Activated CD4-positive, alpha-beta memory T cell treated with anti-CD3 and anti-CD28 coated beads, Interleukin-2, amount 10 ng/mL, durations not matched to agents 7 days and 5 days (primary cell): ENCODE measurements at regions not wholly inside any gene's neighbourhood (a gene's known extent, or its start where the extent isn't known, plus 50 kb on each side); places are given as distances from the start of the nearest gene placed in this dataset.

ENCODE experiments used
- CTCF ChIA-PET: fragments of 350-600 bp; sonication (Branson Sonifier 250); formaldehyde crosslinking; loops from one replicate; lab custom pipeline; 2021; ENCODE audit warnings: antibody characterized with exemption, inconsistent platforms; lab: Charles Lee
- POLR2A ChIA-PET: fragments of 350-600 bp; sonication (Branson Sonifier 250); formaldehyde crosslinking; loops from one replicate; lab custom pipeline; 2021; ENCODE audit warnings: antibody characterized with exemption; lab: Charles Lee
- DNase-seq: peaks from one replicate; pipeline ENCODE4 v3.0.0-alpha.2; 2020
- H3K27ac Mint-ChIP-seq: one replicate; pipeline ENCODE4 v1.8.0; 2021; ENCODE audit warnings: mild to moderate bottlenecking, mixed read lengths
- H3K27me3 Mint-ChIP-seq: one replicate; pipeline ENCODE4 v1.8.0; 2021; ENCODE audit warnings: mixed read lengths
- H3K36me3 Mint-ChIP-seq: one replicate; pipeline ENCODE4 v1.8.0; 2021; ENCODE audit warnings: low read depth, mixed read lengths
- H3K4me1 Mint-ChIP-seq: one replicate; pipeline ENCODE4 v1.8.0; 2021; ENCODE audit warnings: mixed read lengths
- H3K4me3 Mint-ChIP-seq: one replicate; pipeline ENCODE4 v1.8.0; 2021; ENCODE audit warnings: mild to moderate bottlenecking, mixed read lengths
- H3K9me3 Mint-ChIP-seq: one replicate; pipeline ENCODE4 v1.8.0; 2021; ENCODE audit warnings: mixed read lengths

DNA sequence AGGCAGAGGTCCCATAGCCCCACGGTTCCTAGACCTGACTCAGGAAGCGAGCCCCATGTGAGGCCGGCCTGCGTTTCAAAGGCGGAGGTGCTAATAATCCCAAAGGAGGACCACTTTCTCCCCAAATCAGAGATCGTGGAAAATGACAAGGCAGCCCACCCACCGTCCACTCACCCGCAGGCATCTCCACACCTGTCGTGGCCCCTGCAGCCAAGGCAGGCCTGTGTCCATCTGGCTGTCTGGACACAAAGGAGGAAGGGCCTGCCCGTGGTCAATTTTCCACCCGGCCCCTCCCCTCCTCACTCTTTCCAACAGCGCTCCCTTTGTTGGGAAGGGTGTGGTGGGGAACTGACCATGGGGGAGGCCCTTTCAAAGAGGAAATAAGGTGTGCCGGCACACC lies 125.3 kb upstream of the TMEM132D start:
- no peak overlapping the region for H3K27ac Mint-ChIP-seq
- CTCF ChIA-PET, result no interaction called here
- H3K9me3 Mint-ChIP-seq, result no peaks in the 10 kb centered on the region
- no peak for DNase-seq
- H3K27me3 Mint-ChIP-seq, result no peaks in the 10 kb centered on the region
- H3K4me3 Mint-ChIP-seq, result no peak overlapping the region
- no peaks in the 10 kb centered on the region for H3K36me3 Mint-ChIP-seq
- no peaks in the 10 kb centered on the region for H3K4me1 Mint-ChIP-seq
- POLR2A ChIA-PET, result no interaction called here

DNA sequence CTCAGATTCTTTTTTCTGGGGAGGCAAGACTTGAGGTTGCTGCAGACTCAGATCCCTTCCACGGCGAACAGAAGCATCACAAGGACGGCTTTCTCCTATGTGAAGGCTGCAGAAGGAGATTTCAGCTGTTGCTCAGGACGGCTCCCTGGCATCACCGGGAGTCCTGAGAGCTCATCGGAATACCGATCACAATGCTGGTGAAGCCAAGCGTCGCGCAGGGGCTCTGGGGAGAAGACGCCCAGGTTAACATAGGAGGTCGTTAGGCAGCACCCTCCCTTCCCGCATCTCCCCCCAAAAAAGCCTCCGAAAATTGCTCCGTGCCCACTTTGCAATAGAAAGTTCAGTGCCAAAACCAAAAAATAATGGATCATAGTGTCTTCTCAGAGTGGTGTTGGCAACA lies 127.2 kb upstream of the TMEM132D start:
- ChIA-PET POLR2A (no interaction called here), CTCF (interaction anchor here (1.6 to 1.7 kb wide), 2 partner anchors 11 to 17 kb away, joined by 4 to 6 read pairs; no protein-coding TSS in a partner anchor)
- no peaks in the 10 kb centered on the region for H3K4me1 Mint-ChIP-seq
- no peaks in the 10 kb centered on the region for H3K27me3 Mint-ChIP-seq
- no peaks in the 10 kb centered on the region for H3K9me3 Mint-ChIP-seq
- no peak overlapping the region for H3K4me3 Mint-ChIP-seq
- no peaks in the 10 kb centered on the region for H3K36me3 Mint-ChIP-seq
- DNase-seq, result no peak
- no peak overlapping the region for H3K27ac Mint-ChIP-seq

DNA sequence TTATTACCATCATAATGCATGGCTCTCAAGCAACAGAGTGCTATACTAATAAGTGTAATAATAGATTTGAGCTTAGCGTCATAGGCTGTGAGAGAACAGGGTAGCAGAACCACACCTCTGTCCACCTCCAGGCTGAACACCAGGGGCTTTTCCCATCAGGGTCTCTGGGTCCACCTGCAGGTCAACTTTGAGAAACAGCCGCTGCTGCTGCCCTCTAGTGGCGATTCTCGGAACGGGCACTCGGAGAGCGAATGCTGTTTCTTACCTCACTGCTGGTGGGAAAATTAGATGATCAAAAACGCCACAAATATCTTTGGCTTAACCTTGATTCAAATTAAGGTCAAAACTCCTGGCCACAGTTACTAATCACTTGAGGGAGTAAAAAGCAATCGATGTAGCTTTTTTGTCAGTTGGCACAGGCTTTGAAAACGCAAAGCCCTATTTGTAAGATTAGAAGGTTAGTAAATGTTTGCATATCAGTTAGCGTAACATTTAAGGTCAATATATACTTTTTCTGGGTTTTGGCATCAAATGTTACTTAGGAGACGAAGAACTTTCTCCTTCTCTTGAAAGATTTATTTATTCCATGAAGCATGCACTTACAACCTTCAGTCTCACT lies 127.9 kb upstream of the TMEM132D start:
- Mint-ChIP-seq H3K4me1 (no peaks in the 10 kb centered on the region), H3K36me3 (no peaks in the 10 kb centered on the region), H3K27ac (no peak overlapping the region), H3K27me3 (no peaks in the 10 kb centered on the region), H3K4me3 (no peak overlapping the region), H3K9me3 (no peaks in the 10 kb centered on the region)
- CTCF ChIA-PET, result interaction anchor here (0.9 to 1.7 kb wide), 3 partner anchors 12 to 38 kb away, joined by 3 to 6 read pairs (median 4); no protein-coding TSS in a partner anchor
- POLR2A ChIA-PET, result no interaction called here
- peak; percentile 56 for DNase-seq

DNA sequence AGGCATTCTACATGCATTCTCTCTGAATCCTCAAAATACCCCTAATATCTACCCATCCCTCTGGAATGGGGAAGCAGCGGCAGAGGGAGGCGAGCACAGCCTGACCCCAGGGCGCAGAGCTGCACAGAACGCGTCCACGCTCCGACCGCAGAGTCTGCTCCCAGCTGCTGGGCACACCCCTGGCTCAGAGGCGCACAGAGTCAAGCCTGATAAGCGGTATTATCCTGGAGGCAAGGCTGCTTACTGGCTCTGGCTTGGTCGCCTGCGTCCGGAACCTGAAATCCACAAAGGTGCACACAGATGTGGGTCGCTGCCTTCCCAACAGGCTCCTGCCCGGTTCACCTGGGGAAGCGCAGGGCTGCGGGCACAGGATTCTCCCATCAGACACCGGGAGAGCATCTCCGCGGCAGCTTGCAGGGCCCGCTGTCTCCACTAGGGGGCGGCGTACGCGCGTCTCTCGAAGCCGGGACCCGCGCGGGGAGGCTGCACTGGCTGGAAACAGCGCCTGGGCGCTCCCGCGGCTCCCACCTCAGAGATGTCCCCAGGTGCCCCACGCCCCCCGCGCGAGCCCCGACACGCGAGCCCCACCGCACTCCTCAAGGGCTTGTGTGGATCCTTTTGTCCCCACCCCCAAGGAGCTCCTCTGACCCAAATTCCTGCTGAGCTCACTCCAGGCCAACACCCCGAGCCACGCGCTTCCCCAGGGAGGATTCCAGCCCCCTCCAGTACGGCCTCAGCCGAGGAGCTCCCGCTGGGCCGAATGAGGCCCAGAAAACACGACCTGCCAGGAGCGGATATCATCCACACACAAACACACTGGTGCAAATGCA lies 120.1 kb upstream of the FZD10 start:
- POLR2A ChIA-PET, result no interaction called here

DNA sequence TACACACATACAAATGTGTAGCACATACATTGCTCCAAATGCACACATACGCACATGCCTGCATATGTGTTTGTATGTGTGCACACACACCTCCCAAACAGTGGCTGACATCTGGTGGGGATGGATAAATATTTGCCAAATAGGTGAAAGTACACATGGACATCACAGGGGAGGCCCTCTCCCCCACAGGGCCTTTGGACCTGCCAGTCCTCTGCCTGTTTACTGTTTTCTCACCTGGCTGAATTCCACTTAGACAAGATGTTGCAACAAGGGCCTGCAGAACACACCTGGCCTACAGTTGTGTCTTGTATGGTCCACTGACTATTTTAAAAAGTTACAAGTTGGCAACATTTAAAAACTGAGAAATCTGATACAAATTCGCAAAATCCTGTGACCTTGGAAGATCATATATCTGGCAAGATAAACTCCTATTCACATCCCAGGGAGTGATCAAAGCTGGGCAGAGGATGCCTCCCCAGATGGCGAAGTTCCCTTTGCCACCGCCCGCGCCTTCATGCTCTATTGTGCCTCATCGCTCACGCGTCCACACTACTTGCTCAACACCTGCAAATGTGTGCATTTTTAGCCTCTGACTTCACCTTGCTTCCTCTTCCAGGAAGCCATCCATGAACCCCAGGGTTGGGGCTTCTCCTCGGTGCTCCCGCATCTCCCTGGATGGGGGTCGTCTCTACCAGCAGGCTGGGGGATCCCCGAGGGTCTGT lies 118.4 kb upstream of the FZD10 start:
- Mint-ChIP-seq H3K4me3 (no peak overlapping the region), H3K27ac (no peak overlapping the region), H3K9me3 (peaks cover 13% of the 10 kb centered on the region), H3K4me1 (no peaks in the 10 kb centered on the region), H3K27me3 (peaks cover 11% of the 10 kb centered on the region), H3K36me3 (peaks cover 4% of the 10 kb centered on the region)
- CTCF ChIA-PET, result interaction anchor here (0.9 kb wide), 1 partner anchor 639 kb away, joined by 3 read pairs; no protein-coding TSS in a partner anchor
- POLR2A ChIA-PET, result no interaction called here
- DNase-seq, result no peak

More for the DNA sequence above, 120.1 kb upstream of the FZD10 start:
- Mint-ChIP-seq H3K4me3 (no peak overlapping the region), H3K9me3 (peaks cover 13% of the 10 kb centered on the region), H3K27ac (no peak overlapping the region), H3K36me3 (peaks cover 4% of the 10 kb centered on the region), H3K4me1 (no peaks in the 10 kb centered on the region), H3K27me3 (peaks cover 11% of the 10 kb centered on the region)
- no peak for DNase-seq
- CTCF ChIA-PET, result no interaction called here

- ChIA-PET CTCF (no interaction called here), POLR2A (no interaction called here)
Observed at GRCh38 chr12:130044991-130045621, 117.2 kb upstream of the FZD10 start.

GRCh38 chr12:130049666-130050065 lies 112.6 kb upstream of the FZD10 start:
- Mint-ChIP-seq H3K9me3 (peaks cover 1% of the 10 kb centered on the region), H3K4me3 (no peak overlapping the region), H3K27ac (no peak overlapping the region), H3K36me3 (peaks cover under 1% of the 10 kb centered on the region), H3K4me1 (peaks cover under 1% of the 10 kb centered on the region), H3K27me3 (peaks cover 6% of the 10 kb centered on the region)
- no peak for DNase-seq
- ChIA-PET POLR2A (no interaction called here), CTCF (no interaction called here)

More at GRCh38 chr12:130044991-130045621, 117.2 kb upstream of the FZD10 start:
- Mint-ChIP-seq H3K4me3 (no peak overlapping the region), H3K27ac (no peak overlapping the region), H3K27me3 (peaks cover 11% of the 10 kb centered on the region), H3K4me1 (no peaks in the 10 kb centered on the region), H3K36me3 (peaks cover 4% of the 10 kb centered on the region), H3K9me3 (peaks cover 13% of the 10 kb centered on the region)
- no peak for DNase-seq

GRCh38 chr12:130051900-130052299 lies 110.4 kb upstream of the FZD10 start:
- H3K27ac Mint-ChIP-seq, result no peak overlapping the region
- H3K27me3 Mint-ChIP-seq, result no peaks in the 10 kb centered on the region
- H3K36me3 Mint-ChIP-seq, result peaks cover 10% of the 10 kb centered on the region
- ChIA-PET CTCF (no interaction called here), POLR2A (no interaction called here)
- H3K9me3 Mint-ChIP-seq, result peaks cover 11% of the 10 kb centered on the region
- peaks cover 2% of the 10 kb centered on the region for H3K4me1 Mint-ChIP-seq
- no peak overlapping the region for H3K4me3 Mint-ChIP-seq
- no peak for DNase-seq

GRCh38 chr12:130053651-130054069 lies 108.6 kb upstream of the FZD10 start:
- CTCF ChIA-PET, result no interaction called here
- peaks cover 13% of the 10 kb centered on the region for H3K9me3 Mint-ChIP-seq
- no peak for DNase-seq
- H3K4me1 Mint-ChIP-seq, result peaks cover 2% of the 10 kb centered on the region
- H3K27ac Mint-ChIP-seq, result no peak overlapping the region
- peaks cover 10% of the 10 kb centered on the region for H3K36me3 Mint-ChIP-seq
- no peaks in the 10 kb centered on the region for H3K27me3 Mint-ChIP-seq
- POLR2A ChIA-PET, result no interaction called here
- no peak overlapping the region for H3K4me3 Mint-ChIP-seq

DNA sequence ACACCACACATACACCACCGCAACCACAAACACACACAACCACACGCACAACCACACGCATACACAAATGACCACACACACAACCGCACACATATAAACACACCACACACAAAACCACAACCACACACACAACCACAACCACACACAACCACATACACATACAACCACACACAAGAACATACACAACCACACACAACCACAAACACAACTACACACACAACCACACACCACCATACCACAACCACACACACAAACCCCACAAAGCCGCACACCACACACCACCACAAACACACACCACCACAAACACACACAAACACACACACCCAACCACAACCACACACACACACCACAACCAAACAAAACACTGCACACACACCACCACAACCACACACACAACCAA lies 107.5 kb upstream of the FZD10 start:
- H3K9me3 Mint-ChIP-seq, result peaks cover 13% of the 10 kb centered on the region
- POLR2A ChIA-PET, result no interaction called here
- H3K4me1 Mint-ChIP-seq, result peaks cover 2% of the 10 kb centered on the region
- DNase-seq, result no peak
- no peak overlapping the region for H3K4me3 Mint-ChIP-seq
- H3K27ac Mint-ChIP-seq, result peak overlapping the region; percentile 29
- H3K27me3 Mint-ChIP-seq, result no peaks in the 10 kb centered on the region
- CTCF ChIA-PET, result no interaction called here
- H3K36me3 Mint-ChIP-seq, result peaks cover 10% of the 10 kb centered on the region

- H3K27ac Mint-ChIP-seq, result no peak overlapping the region
- no peak overlapping the region for H3K4me3 Mint-ChIP-seq
Observed at GRCh38 chr12:130058926-130059472, 103.3 kb upstream of the FZD10 start.

DNA sequence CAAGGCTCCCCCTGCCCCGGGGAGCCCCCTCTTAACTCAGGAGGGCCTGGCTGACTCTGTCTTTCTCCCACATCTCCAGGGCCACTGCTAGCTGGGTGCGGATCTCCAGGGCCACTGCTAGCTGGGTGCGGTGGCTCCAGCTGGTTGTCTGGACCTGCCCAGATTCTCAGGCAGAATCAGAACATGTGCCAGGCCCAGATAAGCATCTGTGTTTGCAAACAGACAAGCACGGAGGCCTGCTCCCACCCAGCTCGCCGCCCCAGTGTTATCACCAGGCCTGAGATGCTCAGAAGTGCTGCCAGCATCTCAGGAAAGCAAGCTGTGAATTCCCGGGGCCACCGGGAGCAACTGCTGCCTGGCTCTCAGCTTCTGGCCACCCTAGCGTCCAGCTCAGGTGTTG lies 98.4 kb upstream of the FZD10 start:
- H3K4me1 Mint-ChIP-seq, result no peaks in the 10 kb centered on the region
- H3K36me3 Mint-ChIP-seq, result no peaks in the 10 kb centered on the region
- H3K27ac Mint-ChIP-seq, result no peak overlapping the region
- H3K9me3 Mint-ChIP-seq, result peaks cover 7% of the 10 kb centered on the region
- POLR2A ChIA-PET, result no interaction called here
- no peak overlapping the region for H3K4me3 Mint-ChIP-seq
- CTCF ChIA-PET, result no interaction called here
- no peak for DNase-seq
- no peaks in the 10 kb centered on the region for H3K27me3 Mint-ChIP-seq

More at GRCh38 chr12:130058926-130059472, 103.3 kb upstream of the FZD10 start:
- H3K27me3 Mint-ChIP-seq, result no peaks in the 10 kb centered on the region
- H3K36me3 Mint-ChIP-seq, result peaks cover 10% of the 10 kb centered on the region
- no peak for DNase-seq
- peaks cover 15% of the 10 kb centered on the region for H3K9me3 Mint-ChIP-seq
- peaks cover 2% of the 10 kb centered on the region for H3K4me1 Mint-ChIP-seq
- ChIA-PET POLR2A (no interaction called here), CTCF (no interaction called here)
